Keratinocyte (primary cell): ENCODE measurements at regions not wholly inside any gene's neighbourhood (a gene's known extent, or its start where the extent isn't known, plus 50 kb on each side); places are given as distances from the start of the nearest gene placed in this dataset.

Experiments
- DNase-seq: peaks from one replicate; pipeline ENCODE4 v3.0.0-alpha.2; 2011; ENCODE audit warnings: low read depth, missing footprints, low spot score
- FAIRE-seq: peaks from 2 replicates; lab custom pipeline; 2011; peaks lifted over from hg19 to GRCh38; lab: Jason Lieb, UNC
- H2AFZ ChIP-seq: 2 replicates; pipeline ENCODE4 v1.6.0; 2012; ENCODE audit warnings: low read length, control low read depth, inconsistent platforms; ENCODE audit not compliant: control insufficient read depth
- H3K27ac ChIP-seq: 2 replicates; pipeline ENCODE4 v1.5.1; 2011; ENCODE audit warnings: low read length; ENCODE audit not compliant: control insufficient read depth, insufficient read depth
- H3K27me3 ChIP-seq: 3 replicates; pipeline ENCODE4 v1.6.0; 2011; ENCODE audit warnings: low read length; ENCODE audit not compliant: control insufficient read depth, insufficient read depth; ENCODE audit errors: extremely low read depth
- H3K36me3 ChIP-seq, 2 experiments: 2 replicates in 1 of 2; 3 replicates in 1 of 2; pipeline ENCODE4 v1.5.1; 2011; ENCODE audit warnings: low read length in 2 of 2, mild to moderate bottlenecking in 1 of 2; ENCODE audit not compliant: control insufficient read depth in 2 of 2, insufficient read depth in 2 of 2; ENCODE audit errors: extremely low read depth in 1 of 2
- H3K4me1 ChIP-seq: 3 replicates; pipeline ENCODE4 v1.5.1; 2011; ENCODE audit warnings: low read length; ENCODE audit not compliant: control insufficient read depth, insufficient read depth; ENCODE audit errors: extremely low read depth
- H3K4me2 ChIP-seq: 3 replicates; pipeline ENCODE4 v1.6.0; 2011; ENCODE audit warnings: low read depth, low read length; ENCODE audit not compliant: control insufficient read depth, insufficient read depth; ENCODE audit errors: extremely low read depth
- H3K4me3 ChIP-seq, 3 experiments: fragments of 200-600 bp in 1 of 3; sonication (generic) in 1 of 3; 2 replicates in 2 of 3; 3 replicates in 1 of 3; pipeline ENCODE4 v1.5.1; 2011 to 2016; ENCODE audit warnings: low read length in 3 of 3, mild to moderate bottlenecking in 3 of 3, control low read depth in 2 of 3, inconsistent platforms in 1 of 3, low read depth in 1 of 3, mixed read lengths in 1 of 3, mixed run types in 1 of 3, moderate library complexity in 1 of 3; ENCODE audit not compliant: control insufficient read depth in 2 of 3, insufficient read depth in 2 of 3; ENCODE audit errors: extremely low read depth in 1 of 3
- H3K79me2 ChIP-seq: 2 replicates; pipeline ENCODE4 v1.6.0; 2012; ENCODE audit warnings: low read length; ENCODE audit not compliant: control insufficient read depth, insufficient read depth
- H3K9ac ChIP-seq: 3 replicates; pipeline ENCODE4 v1.6.0; 2011; ENCODE audit warnings: low read length; ENCODE audit not compliant: control insufficient read depth, insufficient read depth; ENCODE audit errors: extremely low read depth
- H3K9me1 ChIP-seq: 3 replicates; pipeline ENCODE4 v1.6.0; 2011; ENCODE audit warnings: low read length; ENCODE audit not compliant: control insufficient read depth, insufficient read depth; ENCODE audit errors: extremely low read depth
- H3K9me3 ChIP-seq: 2 replicates; pipeline ENCODE4 v1.5.1; 2012; ENCODE audit warnings: low read depth, low read length; ENCODE audit not compliant: control insufficient read depth
- H4K20me1 ChIP-seq: 3 replicates; pipeline ENCODE4 v1.6.0; 2011; ENCODE audit warnings: low read length; ENCODE audit not compliant: control insufficient read depth, insufficient read depth; ENCODE audit errors: extremely low read depth
- CTCF ChIP-seq, 3 experiments: IDR thresholded peaks in 1 of 3; conservative IDR thresholded peaks in 1 of 3; optimal IDR thresholded peaks in 1 of 3; 2 replicates in 2 of 3; 3 replicates in 1 of 3; pipeline versions ENCODE3 to v1.5.1; 2011; ENCODE audit warnings: low read length in 3 of 3, mild to moderate bottlenecking in 3 of 3, moderate library complexity in 2 of 3, control low read depth in 1 of 3, inconsistent platforms in 1 of 3; ENCODE audit not compliant: insufficient read depth in 2 of 3; ENCODE audit errors: extremely low read depth in 1 of 3
- EZH2 ChIP-seq: IDR thresholded peaks from one replicate; pipeline ENCODE4 v1.6.1; 2012; ENCODE audit warnings: inconsistent platforms, mild to moderate bottlenecking, low read length, moderate library complexity
- dilution Hi-C: fragments of 300-500 bp; cut with MboI; formaldehyde crosslinking; loops from one replicate; pipeline ENCODE4 v1.7.0; 2020; ENCODE audit warnings: low sequenced_read_pairs; ENCODE audit not compliant: extremely low pct_ligation_motif_present

- DNase-seq (no peak), FAIRE-seq (no peak)
- H3K9me3 ChIP-seq: no peaks in the 10 kb centered on the region
These were observed 1009.5 kb upstream of the TMEM132C start for GRCh38 chr12:127257366-127257935.

GRCh38 chr12:127260531-127260930 is 1006.4 kb upstream of the TMEM132C start:
- Histone ChIP-seq H3K27me3 (no peaks in the 10 kb centered on the region), H3K36me3 (no peaks in the 10 kb centered on the region), H3K4me1 (no peaks in the 10 kb centered on the region), H2AFZ (no peak overlapping the region), H3K9me3 (no peaks in the 10 kb centered on the region), H4K20me1 (no peaks in the 10 kb centered on the region), H3K9me1 (no peaks in the 10 kb centered on the region), H3K4me3 (no peak overlapping the region), H3K27ac (no peak overlapping the region), H3K79me2 (no peaks in the 10 kb centered on the region), H3K9ac (no peak overlapping the region), H3K4me2 (no peak overlapping the region)
- TF ChIP-seq EZH2 (no peak), CTCF (optimal IDR thresholded peaks at IDR 0.05 in 1 of 3, IDR thresholded peaks at IDR 0.05 in 1 of 3, conservative IDR thresholded peaks at IDR 0.05 in 1 of 3; ENCODE audit: extremely low read depth in 1 of 3, insufficient read depth in 2 of 3, low read length in 3 of 3) (no peak)
- DNase-seq (no peak), FAIRE-seq (no peak)
- dilution Hi-C loops: no loop called here

More at GRCh38 chr12:127257366-127257935, 1009.5 kb upstream of the TMEM132C start:
- Histone ChIP-seq H3K9ac (no peak overlapping the region), H2AFZ (no peak overlapping the region), H3K9me1 (no peaks in the 10 kb centered on the region), H3K4me3 (no peak overlapping the region), H3K79me2 (no peaks in the 10 kb centered on the region), H3K4me1 (no peaks in the 10 kb centered on the region), H3K4me2 (no peak overlapping the region), H3K36me3 (no peaks in the 10 kb centered on the region), H4K20me1 (no peaks in the 10 kb centered on the region), H3K27me3 (no peaks in the 10 kb centered on the region), H3K27ac (no peak overlapping the region)
- no peak for TF ChIP-seq EZH2
- TF ChIP-seq CTCF (optimal IDR thresholded peaks at IDR 0.05 in 1 of 3, IDR thresholded peaks at IDR 0.05 in 1 of 3, conservative IDR thresholded peaks at IDR 0.05 in 1 of 3; ENCODE audit: extremely low read depth in 1 of 3, insufficient read depth in 2 of 3, low read length in 3 of 3): no peak
- dilution Hi-C loops: no loop called here
